NCI-H2227 (cell line): ENCODE measurements at regions not wholly inside any gene's neighbourhood (a gene's known extent, or its start where the extent isn't known, plus 50 kb on each side); places are given as distances from the start of the nearest gene placed in this dataset.
"Not testable (repeated sequence)": the region's sequence is repeated elsewhere in the genome, so short reads cannot be mapped to it uniquely, and the experiment has no call there.

Source experiments
- DNase-seq: peaks from one replicate; lab custom pipeline; 2025; ENCODE audit not compliant: unreplicated experiment; lab: John Stamatoyannopoulos, UW

- no peak for DNase-seq
Observed at GRCh38 chr1:115536279-115536816, 105.4 kb upstream of the VANGL1 start.

DNA sequence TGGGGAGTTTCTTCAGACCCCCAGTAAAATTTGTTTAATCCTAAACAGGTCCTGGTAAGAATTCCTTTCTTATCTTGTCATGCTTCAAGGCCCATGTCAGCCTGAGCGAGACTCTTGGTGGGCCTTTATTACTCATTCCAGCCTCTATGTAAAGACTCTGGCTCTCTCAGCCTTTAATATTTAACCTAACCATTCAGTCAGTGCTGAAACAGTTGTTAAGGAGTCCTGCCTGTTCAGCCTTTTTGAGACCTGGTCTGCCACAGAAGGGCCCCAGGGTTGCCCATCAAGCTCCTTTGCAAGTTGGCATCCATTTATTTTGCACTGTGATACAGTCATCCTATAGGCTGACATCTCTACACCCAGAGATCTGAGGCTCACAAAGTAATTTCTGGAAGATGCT is 107.7 kb upstream of the VANGL1 start:
- no peak for DNase-seq

DNA sequence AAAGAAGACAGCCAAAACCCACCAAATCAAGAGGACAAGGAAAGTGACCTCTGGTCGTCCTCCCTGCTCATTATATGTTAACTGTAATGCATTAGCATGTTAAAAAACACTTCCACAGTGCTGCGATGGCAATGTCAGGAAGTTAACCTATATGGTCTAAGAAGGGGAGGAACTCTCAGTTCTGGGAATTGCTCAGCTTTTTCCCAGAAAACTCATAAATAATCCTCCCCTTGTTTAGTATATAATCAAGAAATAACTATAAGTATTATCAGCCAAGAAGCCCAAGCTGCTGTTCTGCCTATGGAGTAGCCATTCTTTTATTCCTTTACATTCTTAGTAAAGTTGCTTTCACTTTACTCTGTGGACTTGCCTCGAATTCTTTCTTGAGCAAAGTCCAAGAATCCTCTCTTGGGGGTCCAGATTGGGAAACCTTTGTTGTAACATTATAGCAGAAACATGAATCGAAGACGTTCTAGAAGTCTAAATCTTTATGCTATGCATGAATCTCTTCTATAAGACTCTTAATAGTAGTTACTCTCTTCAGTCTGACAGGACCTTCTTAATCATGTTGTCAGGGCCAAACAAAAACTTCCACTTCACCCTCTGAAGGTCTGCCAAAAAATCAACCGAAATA is 110.0 kb upstream of the VANGL1 start:
- DNase-seq: no peak

GRCh38 chr1:115530407-115530806 is 111.4 kb upstream of the VANGL1 start:
- DNase-seq: no peak

DNA sequence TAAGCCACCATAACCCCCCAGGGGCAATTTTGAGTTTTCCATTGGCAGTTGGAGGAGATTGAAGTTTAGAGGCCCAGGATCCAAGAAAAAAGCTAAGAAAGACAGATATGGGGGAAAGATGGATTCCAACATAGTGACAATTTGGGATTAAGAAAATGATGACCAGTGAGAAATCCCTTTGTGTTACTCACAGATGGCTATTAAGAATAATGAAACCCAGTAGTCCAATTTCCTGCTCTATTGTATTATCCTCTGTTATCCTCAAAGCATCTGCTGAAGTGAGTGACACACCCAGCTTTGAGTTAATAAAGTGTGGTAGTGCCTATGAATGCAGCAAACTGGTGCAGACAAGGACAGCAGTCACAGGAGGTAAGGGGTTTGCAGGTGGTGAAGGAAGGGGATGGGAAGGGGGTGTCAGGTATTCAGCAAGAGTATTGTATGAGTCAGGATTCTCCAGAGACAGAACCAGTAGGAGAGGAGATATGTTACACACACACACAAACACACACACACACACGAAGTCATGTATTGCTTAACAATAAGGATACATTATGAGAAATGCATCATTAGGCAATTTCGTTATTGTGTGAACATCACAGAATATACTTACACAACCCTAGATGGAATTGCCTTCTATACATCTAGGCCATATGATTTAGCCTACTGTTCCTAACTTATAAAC is 112.4 kb upstream of the VANGL1 start:
- no peak for DNase-seq

DNA sequence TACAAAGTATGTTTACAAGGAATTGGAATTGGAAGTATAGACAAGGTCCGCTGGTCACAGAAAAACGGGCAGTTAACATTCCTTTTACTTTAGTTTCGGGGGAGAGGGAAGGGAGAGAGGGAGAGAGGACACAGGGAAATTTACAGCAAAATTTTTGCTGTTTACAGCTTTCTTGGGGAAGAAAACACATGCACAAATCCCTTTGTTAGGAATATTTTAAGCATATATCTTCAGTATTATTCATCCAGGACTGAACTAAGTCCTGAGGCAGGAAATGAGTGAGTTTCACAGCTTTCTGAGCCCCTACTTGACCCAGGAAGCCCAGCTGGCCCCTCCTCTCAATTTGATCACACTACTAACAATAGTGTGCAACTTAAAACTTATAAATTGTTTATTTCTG is 113.4 kb upstream of the VANGL1 start:
- not testable (repeated sequence) for DNase-seq

GRCh38 chr1:115527746-115528145 is 114.0 kb upstream of the VANGL1 start:
- no peak for DNase-seq

DNA sequence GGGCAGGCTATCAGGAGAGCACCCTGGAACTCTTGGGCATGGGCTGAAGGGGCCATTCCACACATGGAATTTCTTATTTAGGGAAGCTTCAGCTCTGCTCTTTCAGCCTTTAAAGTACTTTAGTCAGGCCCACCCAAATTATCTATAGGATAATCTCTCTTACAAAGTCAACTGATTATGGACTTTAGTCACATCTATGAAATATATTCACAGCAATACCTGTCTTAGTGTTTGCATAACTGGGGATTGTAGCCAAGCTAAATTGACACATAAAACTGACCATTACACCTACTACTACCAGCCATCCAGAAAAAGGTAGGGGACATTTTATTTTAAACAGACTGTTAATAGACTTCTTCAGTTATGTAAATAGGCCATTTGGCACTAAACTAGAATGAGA is 114.9 kb upstream of the VANGL1 start:
- no peak for DNase-seq

GRCh38 chr1:115524236-115524635 is 117.5 kb upstream of the VANGL1 start:
- DNase-seq: no peak

GRCh38 chr1:115522386-115522785 is 119.4 kb upstream of the VANGL1 start:
- DNase-seq: no peak

- no peak for DNase-seq
Observed at GRCh38 chr1:115515270-115515669, 126.5 kb upstream of the VANGL1 start.

GRCh38 chr1:115510226-115510625 is 131.5 kb upstream of the VANGL1 start:
- DNase-seq: not testable (repeated sequence)

DNA sequence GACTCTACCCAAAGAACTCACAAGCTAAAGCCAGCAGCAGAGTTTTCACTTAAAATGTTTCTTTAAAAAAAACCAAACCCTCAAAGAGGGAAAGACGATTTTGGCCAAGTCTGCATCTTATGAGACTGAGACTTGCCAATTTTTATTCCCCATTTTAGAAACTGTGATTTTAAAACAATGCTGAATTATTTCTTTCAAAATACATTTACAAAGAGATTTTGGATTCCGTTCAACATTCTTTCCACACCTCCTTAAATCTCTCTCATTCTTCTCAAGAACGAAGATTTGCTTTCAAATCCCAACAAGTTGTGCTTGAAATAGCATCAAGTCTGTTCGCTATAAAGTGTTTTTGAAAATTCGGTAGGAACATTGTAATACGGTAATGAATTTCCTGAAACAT is 133.9 kb upstream of the VANGL1 start:
- no peak for DNase-seq

GRCh38 chr1:115506924-115507589 is 134.7 kb upstream of the VANGL1 start:
- DNase-seq: peak; percentile 23

DNA sequence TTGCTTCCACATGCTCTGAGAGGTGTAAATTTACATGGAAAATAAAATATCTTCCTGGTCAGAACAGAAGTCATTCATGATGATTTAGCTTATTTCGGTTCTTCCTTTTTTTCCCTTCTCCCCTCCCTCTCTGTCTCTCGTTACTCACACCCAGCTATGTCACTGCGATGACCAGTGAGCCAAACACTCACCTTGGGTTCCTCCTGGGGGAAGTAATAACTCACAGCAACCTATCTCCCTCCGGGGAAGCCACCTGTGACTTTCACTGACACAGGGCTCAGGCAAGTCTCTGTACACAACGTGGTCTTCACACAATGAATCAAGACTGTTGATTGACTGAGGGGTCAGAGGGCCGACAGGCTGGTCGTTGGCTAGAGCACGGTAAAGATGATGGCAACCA is 135.3 kb upstream of the VANGL1 start:
- no peak for DNase-seq

- peak; percentile 9 for DNase-seq
Observed at GRCh38 chr1:115505148-115505571, 136.6 kb upstream of the VANGL1 start.

DNA sequence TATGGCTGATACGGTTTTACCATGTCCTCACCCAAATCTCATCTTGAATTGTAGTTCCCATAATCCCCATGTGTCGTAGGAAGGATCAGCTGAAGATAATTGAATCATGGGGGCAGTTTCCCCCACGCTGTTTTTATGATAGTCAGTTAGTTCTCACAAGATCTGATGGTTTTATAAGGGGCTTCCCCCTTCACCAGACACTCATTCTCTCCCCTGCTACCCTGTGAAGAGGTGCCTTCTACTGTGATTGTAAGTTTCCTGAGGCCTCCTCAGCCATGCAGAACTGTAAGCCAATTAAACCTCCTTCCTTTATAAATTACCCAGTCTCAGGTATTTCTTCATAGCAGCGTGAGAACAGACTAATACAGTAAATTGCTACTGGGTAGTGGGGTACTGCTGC is 139.6 kb upstream of the VANGL1 start:
- not testable (repeated sequence) for DNase-seq

DNA sequence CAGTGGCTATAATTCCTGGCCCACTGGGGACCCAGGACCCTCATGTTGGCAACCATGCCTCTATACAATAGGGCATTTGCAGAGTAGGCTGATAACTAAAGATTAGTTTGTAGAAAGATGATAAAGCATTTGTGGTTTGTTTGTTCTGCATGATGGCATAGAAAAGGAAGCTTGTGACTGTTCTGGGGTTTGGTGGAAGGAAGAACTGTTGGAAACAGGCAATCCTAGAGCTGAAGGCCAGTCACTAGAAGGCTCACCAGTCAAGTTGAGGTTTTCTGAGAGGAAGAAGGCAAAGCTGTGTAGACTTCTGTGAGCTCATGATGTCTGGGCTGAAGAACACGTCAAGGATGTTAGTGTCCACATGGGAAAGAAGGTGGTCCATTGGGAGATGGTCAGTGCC is 140.3 kb upstream of the VANGL1 start:
- no peak for DNase-seq

GRCh38 chr1:115499253-115499652 is 142.5 kb upstream of the VANGL1 start:
- DNase-seq: no peak

- DNase-seq: no peak
Observed at GRCh38 chr1:115496904-115497527, 144.8 kb upstream of the VANGL1 start.

DNA sequence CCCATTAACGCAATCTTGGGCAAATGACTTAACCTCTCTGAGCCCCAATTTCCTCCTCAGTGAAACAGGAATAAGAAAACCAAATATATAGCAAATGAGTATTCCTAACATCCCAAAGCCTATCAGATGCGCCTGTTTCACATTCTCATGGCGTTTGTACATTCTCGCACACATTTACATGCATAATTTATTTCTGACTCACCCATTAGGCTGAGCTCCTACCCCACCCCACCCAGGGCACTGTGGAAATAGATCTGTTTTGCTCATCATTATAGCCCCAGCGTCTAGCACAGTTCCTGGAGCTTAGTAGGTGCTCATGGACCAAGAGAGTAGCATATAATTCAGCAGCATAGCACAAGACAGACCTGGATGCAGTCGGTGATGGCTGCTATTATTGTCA is 146.1 kb upstream of the VANGL1 start:
- no peak for DNase-seq

DNA sequence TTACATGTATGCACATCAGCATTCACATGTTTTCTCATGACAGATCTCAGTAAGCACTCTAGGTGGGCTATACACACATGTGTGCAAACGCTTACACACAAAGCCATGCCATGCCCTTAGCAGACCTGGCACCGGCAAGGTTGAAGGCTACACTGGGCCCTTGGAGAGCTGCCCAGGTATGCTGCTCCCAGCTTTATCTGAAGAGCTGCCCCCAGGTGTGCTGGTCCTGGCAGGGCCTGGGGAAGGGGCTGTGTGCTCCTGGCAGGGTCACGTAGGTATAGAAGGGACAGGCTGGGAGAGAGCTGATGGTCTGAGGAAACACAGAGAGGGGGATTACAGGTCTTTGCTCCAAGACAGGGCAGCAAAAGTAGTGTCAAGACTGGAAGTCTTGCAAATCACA is 146.7 kb upstream of the VANGL1 start:
- DNase-seq: no peak
